Cardiac muscle cell (in vitro differentiated cells and primary cell): ENCODE measurements at regions not wholly inside any gene's neighbourhood (a gene's known extent, or its start where the extent isn't known, plus 50 kb on each side); places are given as distances from the start of the nearest gene placed in this dataset.
A peak's percentile ranks its signal among the peaks of the same experiment; 100 is the strongest.
"Not testable (repeated sequence)": the region's sequence is repeated elsewhere in the genome, so short reads cannot be mapped to it uniquely, and the experiment has no call there.

Experiments used
- DNase-seq, 2 donors: peaks; one replicate each; pipeline versions ENCODE4 v3.0.0 to v3.0.0-alpha.2; 2010 to 2017; ENCODE audit warnings: low read depth in 1 of 2, low spot score in 1 of 2
- H3K27ac ChIP-seq: fragments of 200-600 bp; sonication (generic); 2 replicates; pipeline ENCODE4 v1.5.1; 2016
- H3K27me3 ChIP-seq: fragments of 200-600 bp; sonication (generic); 2 replicates; pipeline ENCODE4 v1.6.0; 2016; ENCODE audit warnings: control low read depth
- H3K36me3 ChIP-seq: fragments of 200-600 bp; sonication (generic); 2 replicates; pipeline ENCODE4 v1.5.1; 2016; ENCODE audit warnings: control low read depth
- H3K4me1 ChIP-seq: fragments of 200-600 bp; sonication (generic); 2 replicates; pipeline ENCODE4 v1.8.1; 2017; ENCODE audit warnings: low read depth, mild to moderate bottlenecking, mixed run types
- H3K4me3 ChIP-seq: fragments of 200-600 bp; sonication (generic); 2 replicates; pipeline ENCODE4 v1.5.1; 2016; ENCODE audit warnings: mild to moderate bottlenecking
- H3K9me3 ChIP-seq: fragments of 200-600 bp; sonication (generic); 2 replicates; pipeline ENCODE4 v1.5.1; 2017; ENCODE audit warnings: low read depth, mild to moderate bottlenecking, control low read depth
- CTCF ChIP-seq: IDR thresholded peaks from 2 replicates; pipeline ENCODE4 v1.5.1; 2012; ENCODE audit warnings: low read depth, mild to moderate bottlenecking, low read length

GRCh38 chr1:238619652-238620051 is 728.9 kb upstream of the ZP4 start:
- Histone ChIP-seq H3K27ac (no peak overlapping the region), H3K27me3 (no peaks in the 10 kb centered on the region), H3K4me1 (no peaks in the 10 kb centered on the region), H3K9me3 (no peaks in the 10 kb centered on the region), H3K36me3 (no peaks in the 10 kb centered on the region), H3K4me3 (no peak overlapping the region)
- DNase-seq = no peak
- no peak for TF ChIP-seq CTCF

GRCh38 chr1:238611406-238611805 is 720.7 kb upstream of the ZP4 start:
- TF ChIP-seq CTCF = no peak
- no peaks in the 10 kb centered on the region for H3K36me3 ChIP-seq
- no peak overlapping the region for H3K27ac ChIP-seq
- no peak for DNase-seq
- no peaks in the 10 kb centered on the region for H3K9me3 ChIP-seq
- no peaks in the 10 kb centered on the region for H3K27me3 ChIP-seq
- H3K4me3 ChIP-seq = no peak overlapping the region
- no peaks in the 10 kb centered on the region for H3K4me1 ChIP-seq

DNA sequence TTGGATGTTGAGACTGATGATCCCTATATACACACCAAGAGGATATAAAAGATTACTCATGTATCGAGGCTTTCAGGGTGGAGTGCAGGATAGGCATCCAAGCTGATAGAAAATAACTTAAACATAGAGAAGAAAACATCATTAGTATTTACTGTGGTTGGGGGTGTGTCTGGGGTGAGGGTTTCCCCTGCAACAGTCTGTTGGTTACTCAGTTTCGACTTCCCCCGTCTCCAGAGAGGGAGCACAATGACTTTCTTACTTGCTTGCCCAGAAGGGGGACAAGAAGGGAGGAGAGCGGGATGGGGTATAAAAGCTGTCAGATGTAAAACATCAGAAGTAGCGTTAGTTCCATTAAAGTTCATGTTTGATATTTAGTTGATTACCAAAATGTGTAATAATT is 717.4 kb upstream of the ZP4 start:
- H3K27me3 ChIP-seq = no peaks in the 10 kb centered on the region
- H3K9me3 ChIP-seq = no peaks in the 10 kb centered on the region
- H3K4me1 ChIP-seq = no peaks in the 10 kb centered on the region
- no peak for DNase-seq
- no peak overlapping the region for H3K4me3 ChIP-seq
- H3K27ac ChIP-seq = no peak overlapping the region
- TF ChIP-seq CTCF = no peak
- no peaks in the 10 kb centered on the region for H3K36me3 ChIP-seq

GRCh38 chr1:238606896-238607295 is 716.2 kb upstream of the ZP4 start:
- no peak overlapping the region for H3K4me3 ChIP-seq
- H3K27me3 ChIP-seq = no peaks in the 10 kb centered on the region
- no peak overlapping the region for H3K27ac ChIP-seq
- H3K36me3 ChIP-seq = no peaks in the 10 kb centered on the region
- no peaks in the 10 kb centered on the region for H3K4me1 ChIP-seq
- H3K9me3 ChIP-seq = no peaks in the 10 kb centered on the region
- TF ChIP-seq CTCF = no peak
- peak in 1 of 2 donors; percentile 39 for DNase-seq

- H3K9me3 ChIP-seq = no peaks in the 10 kb centered on the region
- no peaks in the 10 kb centered on the region for H3K27me3 ChIP-seq
- no peak overlapping the region for H3K27ac ChIP-seq
- H3K4me1 ChIP-seq = no peaks in the 10 kb centered on the region
- no peak overlapping the region for H3K4me3 ChIP-seq
- no peak for TF ChIP-seq CTCF
- H3K36me3 ChIP-seq = no peaks in the 10 kb centered on the region
- DNase-seq = no peak
Measured at GRCh38 chr1:238606457-238606856, 715.7 kb upstream of the ZP4 start.

DNA sequence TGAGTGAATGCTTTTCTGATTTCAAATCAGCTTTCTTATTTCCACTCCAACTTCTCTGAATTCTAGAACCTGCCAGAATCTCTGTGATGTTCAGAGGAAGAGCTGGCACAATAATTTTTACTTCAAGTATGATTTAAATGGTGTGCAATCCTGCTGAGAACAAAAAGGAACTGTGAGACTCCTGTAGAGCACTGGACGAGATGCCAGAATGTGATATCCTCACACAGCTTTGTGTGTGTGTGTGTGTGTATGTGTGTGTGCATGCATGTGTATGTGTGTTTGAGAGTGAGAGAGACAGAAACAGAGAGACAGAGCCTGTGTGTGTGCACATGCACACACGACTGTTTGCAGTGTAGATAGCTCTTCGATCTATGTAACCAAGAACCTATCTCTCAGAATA is 713.6 kb upstream of the ZP4 start:
- Histone ChIP-seq H3K27ac (no peak overlapping the region), H3K36me3 (no peaks in the 10 kb centered on the region), H3K4me1 (no peaks in the 10 kb centered on the region), H3K9me3 (no peaks in the 10 kb centered on the region), H3K27me3 (no peaks in the 10 kb centered on the region), H3K4me3 (no peak overlapping the region)
- TF ChIP-seq CTCF = no peak
- no peak for DNase-seq

- not testable (repeated sequence) for H3K27me3 ChIP-seq, H3K27ac ChIP-seq, H3K36me3 ChIP-seq, H3K4me3 ChIP-seq, H3K4me1 ChIP-seq, H3K9me3 ChIP-seq
- DNase-seq = peak in 1 of 2 donors; percentile 16
Measured at GRCh38 chr1:238601604-238602003, 710.9 kb upstream of the ZP4 start.
